Esophagus muscularis mucosa (tissue), 4 donors: ENCODE measurements at regions not wholly inside any gene's neighbourhood (a gene's known extent, or its start where the extent isn't known, plus 50 kb on each side); places are given as distances from the start of the nearest gene placed in this dataset.

Source experiments
- CTCF ChIP-seq, 3 experiments: fragments of 200-600 bp in 2 of 3; fragments of 450-650 bp in 1 of 3; sonication (generic) in 2 of 3; IDR thresholded peaks; one replicate each; pipeline ENCODE4 v1.5.1; 2017 to 2019; ENCODE audit warnings: antibody characterized with exemption in 3 of 3, mild to moderate bottlenecking in 2 of 3, moderate library complexity in 1 of 3
- EP300 ChIP-seq: sonication (generic); formaldehyde crosslinking; IDR thresholded peaks from one replicate; pipeline ENCODE4 v1.6.1; 2017; ENCODE audit warnings: antibody characterized with exemption
- POLR2AphosphoS5 ChIP-seq, 2 donors: sonication (generic); formaldehyde crosslinking; IDR thresholded peaks; one replicate each; pipeline ENCODE4 v1.6.1; 2017; ENCODE audit warnings: antibody characterized with exemption in 2 of 2

- TF ChIP-seq CTCF (IDR thresholded peaks at IDR 0.05) (no peak), EP300 (no peak), POLR2AphosphoS5 (IDR thresholded peaks at IDR 0.05) (no peak)
Measured at GRCh38 chr16:26521626-26522025, 545.1 kb upstream of the C16orf82 start.
